Transverse colon (tissue), 3 donors: ENCODE measurements at regions not wholly inside any gene's neighbourhood (a gene's known extent, or its start where the extent isn't known, plus 50 kb on each side); places are given as distances from the start of the nearest gene placed in this dataset.

Source experiments
- POLR2A ChIP-seq: fragments of 450-650 bp; IDR thresholded peaks from one replicate; pipeline ENCODE4 v1.6.1; 2016; ENCODE audit warnings: antibody characterized with exemption, mild to moderate bottlenecking, moderate library complexity
- TF ChIP-seq, protein P1 (sequence below), 5 experiments: fragments of 200-600 bp in 3 of 5; fragments of 450-650 bp in 2 of 5; sonication (generic) in 3 of 5; IDR thresholded peaks; 1 replicate in 2 of 5; 2 replicates in 3 of 5; pipeline ENCODE4 v1.5.1; 2016 to 2017; ENCODE audit warnings: antibody characterized with exemption in 5 of 5, inconsistent platforms in 3 of 5, mild to moderate bottlenecking in 2 of 5, moderate library complexity in 1 of 5

- TF ChIP-seq, protein P1, sequence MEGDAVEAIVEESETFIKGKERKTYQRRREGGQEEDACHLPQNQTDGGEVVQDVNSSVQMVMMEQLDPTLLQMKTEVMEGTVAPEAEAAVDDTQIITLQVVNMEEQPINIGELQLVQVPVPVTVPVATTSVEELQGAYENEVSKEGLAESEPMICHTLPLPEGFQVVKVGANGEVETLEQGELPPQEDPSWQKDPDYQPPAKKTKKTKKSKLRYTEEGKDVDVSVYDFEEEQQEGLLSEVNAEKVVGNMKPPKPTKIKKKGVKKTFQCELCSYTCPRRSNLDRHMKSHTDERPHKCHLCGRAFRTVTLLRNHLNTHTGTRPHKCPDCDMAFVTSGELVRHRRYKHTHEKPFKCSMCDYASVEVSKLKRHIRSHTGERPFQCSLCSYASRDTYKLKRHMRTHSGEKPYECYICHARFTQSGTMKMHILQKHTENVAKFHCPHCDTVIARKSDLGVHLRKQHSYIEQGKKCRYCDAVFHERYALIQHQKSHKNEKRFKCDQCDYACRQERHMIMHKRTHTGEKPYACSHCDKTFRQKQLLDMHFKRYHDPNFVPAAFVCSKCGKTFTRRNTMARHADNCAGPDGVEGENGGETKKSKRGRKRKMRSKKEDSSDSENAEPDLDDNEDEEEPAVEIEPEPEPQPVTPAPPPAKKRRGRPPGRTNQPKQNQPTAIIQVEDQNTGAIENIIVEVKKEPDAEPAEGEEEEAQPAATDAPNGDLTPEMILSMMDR (IDR thresholded peaks at IDR 0.05): no peak
- TF ChIP-seq POLR2A: no peak
Measured at GRCh38 chr5:114249823-114250222, 112.0 kb upstream of the KCNN2 start.
